Fibroblast of skin of scalp (primary cell): ENCODE measurements at regions not wholly inside any gene's neighbourhood (a gene's known extent, or its start where the extent isn't known, plus 50 kb on each side); places are given as distances from the start of the nearest gene placed in this dataset.
"Not testable (repeated sequence)": the region's sequence is repeated elsewhere in the genome, so short reads cannot be mapped to it uniquely, and the experiment has no call there.

Experiments
- DNase-seq: peaks from one replicate; pipeline ENCODE4 v3.0.0-alpha.2; 2013

DNA sequence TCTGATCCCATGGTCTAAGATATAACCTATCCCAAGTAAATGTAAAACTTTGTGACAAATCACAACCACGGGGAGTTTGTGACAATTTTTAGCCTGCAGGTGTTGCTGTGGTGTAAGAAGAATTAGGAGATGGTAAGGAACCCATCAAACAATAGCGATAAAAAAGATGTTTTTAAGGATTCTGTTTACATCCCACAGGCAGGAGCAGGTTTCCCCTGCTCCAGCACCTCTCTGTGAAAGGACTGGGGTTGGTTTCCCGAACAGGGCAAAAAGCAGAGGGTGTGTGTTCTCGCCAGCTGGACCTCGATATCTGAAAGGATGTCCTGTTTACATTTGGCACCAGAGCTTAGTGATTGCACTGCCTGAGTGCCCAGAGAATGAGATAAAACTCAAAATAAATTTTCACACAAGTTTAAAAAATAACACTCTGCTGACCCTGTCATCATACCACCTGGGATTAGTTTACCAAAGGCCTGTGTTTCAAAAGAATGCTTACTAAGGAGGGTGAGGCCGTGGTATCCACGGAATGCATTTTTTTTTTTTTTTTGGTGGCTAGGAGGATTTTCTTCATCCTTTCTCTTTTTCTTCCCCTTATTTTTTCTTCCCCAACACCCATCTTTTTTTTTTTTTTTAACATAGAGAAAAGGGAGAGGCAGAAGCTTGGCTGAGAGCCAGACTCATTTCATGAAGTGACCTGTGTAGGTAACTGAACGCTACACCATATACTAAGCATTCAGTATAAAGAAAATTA, 151.8 kb upstream of the DPH6 start:
- peak; percentile 62 for DNase-seq

- no peak for DNase-seq
Measured at GRCh38 chr15:35698331-35698730, 152.4 kb upstream of the DPH6 start.

DNA sequence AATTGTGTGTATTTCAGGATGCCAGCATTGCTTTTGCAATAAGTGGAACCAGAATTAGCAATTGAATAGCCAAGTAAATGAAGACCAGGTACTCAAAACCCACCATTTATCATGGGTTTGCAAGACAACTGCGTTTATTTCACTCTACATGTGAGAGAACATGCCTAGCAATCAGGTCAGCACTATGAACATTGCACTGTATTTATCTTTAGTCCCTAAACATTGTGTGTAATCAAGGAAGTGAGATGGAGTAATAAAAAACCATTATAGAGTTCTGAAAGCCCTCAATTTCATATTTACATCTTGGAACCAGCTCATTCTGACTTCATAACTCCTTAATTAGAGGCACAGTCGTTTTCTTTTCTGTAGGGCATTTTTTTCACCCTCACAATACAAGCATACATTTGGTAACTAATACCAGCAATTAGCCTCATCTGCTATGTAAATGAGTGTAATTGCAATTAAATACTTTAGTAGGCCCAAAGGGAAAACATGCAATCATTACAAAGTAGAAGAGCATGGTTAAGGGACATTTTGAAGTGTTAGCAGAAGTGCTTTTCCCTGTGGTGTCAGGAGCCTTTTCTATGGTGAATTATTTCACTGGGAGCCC, 153.1 kb upstream of the DPH6 start:
- no peak for DNase-seq

- not testable (repeated sequence) for DNase-seq
Measured at GRCh38 chr15:35700091-35700593, 154.2 kb upstream of the DPH6 start.

GRCh38 chr15:35701402-35702046, 155.6 kb upstream of the DPH6 start:
- DNase-seq, result no peak

GRCh38 chr15:35702946-35703495, 157.1 kb upstream of the DPH6 start:
- no peak for DNase-seq

DNA sequence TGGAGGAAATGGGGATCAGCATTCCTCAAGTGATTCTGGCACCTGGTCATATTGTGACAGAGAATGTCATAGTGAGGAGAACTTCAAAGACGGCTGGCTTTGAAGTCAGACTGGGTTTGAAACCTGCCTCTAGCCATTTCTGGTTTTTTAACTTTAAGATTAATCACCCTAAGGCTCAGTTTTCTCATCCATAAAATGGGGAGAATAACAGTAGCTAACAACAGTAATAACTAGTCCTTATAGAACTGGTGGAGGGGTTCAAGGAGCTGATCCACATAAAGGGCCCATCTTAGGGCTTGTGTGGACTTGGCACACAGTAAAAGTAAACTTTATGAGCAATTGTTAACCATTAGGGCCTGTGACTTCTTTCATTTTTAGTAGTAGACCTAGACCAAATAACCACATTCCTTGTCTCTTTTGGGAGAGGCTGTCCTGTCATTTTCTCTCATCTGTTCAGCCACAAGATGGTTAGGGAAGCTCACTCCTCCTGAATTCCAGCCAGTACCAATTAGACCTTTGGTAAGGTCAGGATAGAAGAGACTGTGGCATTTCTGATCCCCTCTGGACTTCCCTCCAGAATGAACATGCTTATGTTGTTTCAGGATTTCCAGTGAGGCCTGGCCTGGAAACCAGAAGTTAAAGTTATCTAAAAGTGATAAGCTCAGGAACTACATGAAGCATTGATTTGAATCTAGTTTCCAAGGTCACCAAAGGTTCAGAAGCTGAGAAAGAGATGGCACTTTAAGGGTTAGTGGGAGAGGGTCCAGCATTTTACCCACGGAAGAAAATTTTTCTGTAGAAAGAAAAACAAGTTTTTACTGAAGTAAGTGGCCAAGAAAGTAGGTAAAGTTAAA, 159.3 kb upstream of the DPH6 start:
- DNase-seq, result no peak

DNA sequence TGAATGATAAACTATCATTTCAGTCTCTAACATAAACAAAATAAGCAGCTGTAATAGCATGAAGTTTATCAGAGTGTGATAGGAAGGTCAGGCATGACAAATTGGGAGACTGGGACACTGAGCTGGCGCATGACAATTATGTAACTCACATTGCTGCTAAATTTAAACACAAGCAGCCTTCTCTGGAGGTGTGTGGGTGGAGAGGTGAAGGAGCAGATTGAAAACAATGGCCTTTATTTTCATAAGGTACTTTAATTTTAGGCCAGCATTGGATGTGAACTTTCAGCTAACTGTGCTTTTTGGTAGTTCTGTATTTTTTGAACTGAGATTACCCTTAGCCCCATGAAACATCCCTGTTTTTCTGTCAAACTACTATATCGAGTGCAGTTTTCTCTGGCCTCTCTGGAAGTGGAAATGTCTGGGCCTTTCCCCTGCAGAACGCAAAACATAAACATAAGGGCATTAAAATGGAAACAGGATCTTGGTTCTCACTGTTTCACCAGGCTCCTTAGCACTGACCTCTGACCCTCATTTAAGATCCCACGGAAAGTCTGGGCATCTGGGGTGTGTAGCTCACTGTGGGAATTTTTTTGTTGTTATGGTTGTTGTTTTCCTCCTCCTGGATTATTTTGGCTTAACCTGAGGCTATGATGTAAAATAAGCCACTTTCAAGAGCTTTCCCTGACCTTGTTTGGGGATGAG, 160.1 kb upstream of the DPH6 start:
- no peak for DNase-seq

- DNase-seq, result no peak
Measured at GRCh38 chr15:35712956-35713355, 167.0 kb upstream of the DPH6 start.

DNA sequence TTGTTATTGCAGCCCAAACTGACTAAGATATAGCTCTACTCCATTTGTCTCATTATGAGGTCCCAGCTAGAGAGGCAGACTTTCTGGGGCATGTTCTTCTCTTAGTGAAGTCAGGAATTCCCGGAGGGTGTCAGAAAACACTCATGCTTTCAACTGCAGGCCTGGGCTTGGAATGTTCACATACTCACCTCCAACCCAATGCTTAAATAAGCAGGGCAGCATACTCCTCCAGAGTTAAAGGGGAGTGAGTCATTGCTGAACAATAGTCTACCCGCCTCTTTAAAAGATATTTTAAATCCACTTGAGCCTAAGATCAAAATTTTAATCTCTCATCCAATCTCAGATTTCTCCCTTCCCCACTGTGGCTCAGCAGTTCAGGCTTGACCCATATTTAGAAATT, 167.8 kb upstream of the DPH6 start:
- DNase-seq, result peak; percentile 41

GRCh38 chr15:35717721-35718120, 171.8 kb upstream of the DPH6 start:
- DNase-seq, result no peak

DNA sequence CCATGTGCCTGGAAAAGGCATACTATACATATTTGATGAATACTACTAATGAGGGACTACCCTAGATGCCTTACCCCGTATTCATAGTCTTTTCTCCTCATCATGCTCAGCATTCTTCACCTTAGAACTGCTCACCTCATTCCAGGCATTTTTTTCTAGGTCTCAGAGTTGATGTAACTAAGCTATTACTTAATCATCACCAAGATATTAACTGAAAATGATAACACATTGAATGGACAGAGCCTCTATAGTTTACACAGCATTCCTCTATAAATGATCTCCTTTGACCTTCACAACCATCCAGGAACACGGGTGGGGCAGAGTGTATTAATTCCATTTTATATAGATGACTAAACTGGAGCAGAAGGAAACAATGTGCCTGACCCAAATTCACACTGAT, 174.1 kb upstream of the DPH6 start:
- peak; percentile 28 for DNase-seq

DNA sequence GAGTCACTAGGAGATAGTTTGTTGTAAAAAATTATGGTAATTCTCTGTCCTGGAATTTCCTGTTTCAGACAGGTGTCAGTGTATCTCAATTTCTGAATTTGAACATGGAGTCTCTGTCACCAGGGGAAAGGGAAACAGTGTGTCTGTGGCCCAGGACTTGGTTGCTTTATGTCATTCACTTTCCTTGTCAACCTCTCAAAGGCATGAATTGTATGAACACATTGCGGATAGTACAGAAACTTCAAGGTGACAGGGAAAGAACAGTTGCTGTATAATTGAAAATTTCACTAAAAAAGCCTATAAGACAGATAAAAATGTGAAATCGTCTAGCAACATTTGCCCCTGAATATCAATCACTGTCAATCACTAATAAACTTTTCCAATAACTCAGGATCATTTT, 175.0 kb upstream of the DPH6 start:
- DNase-seq, result no peak

GRCh38 chr15:35721751-35722150, 175.8 kb upstream of the DPH6 start:
- DNase-seq, result no peak

DNA sequence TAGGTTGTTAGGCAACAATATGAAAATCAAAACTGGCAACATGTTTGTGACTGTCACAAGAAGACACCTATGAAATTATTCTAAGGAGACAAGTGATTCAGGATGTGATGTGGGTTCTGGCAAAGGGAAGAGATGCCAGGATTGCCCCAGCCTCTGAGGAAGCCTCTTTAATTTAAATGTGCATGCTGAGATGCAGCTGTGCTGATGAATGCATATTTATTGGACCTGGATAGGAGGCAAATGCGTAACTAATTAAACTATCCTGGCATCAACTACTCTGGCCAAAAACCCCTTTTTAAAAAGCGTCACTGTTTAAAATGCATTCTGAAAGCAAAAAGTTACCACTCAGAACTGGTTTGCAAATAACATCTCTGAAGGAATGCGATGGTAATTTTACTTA, 176.5 kb upstream of the DPH6 start:
- no peak for DNase-seq

DNA sequence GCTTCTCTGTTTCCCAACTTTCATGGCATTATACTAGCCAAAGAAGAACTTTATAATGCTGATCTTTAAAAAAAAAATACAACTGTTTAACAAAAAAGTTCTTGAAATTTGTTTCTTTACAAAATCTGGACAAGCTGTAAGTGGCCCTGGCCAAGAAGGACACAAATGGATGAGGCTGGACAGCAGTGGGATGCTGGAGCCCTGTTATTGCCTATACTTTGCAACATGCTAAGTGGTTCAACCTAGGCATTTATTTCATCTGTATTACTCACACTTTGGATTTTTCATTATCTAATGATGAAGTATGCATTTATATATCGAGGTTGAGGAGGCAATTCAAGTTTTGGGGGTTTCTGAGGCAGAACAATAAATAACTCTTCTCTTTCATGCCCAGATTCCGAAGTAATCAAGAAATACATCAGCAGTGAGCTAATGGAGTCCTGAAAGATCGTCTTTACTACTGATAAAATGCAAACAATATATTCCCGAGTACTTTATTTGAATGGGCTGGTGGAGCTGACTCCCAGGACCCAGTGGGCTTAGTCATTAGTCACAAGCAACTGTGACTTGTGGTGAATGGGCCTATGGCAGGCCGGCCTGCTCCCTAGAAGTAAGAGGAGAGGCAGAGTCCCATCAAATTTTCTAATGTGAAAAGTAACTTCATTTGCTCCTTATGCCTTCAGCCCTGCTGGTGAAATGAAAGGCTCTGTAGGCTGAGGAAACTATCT, 177.3 kb upstream of the DPH6 start:
- DNase-seq, result peak; percentile 20

GRCh38 chr15:35723852-35724251, 177.9 kb upstream of the DPH6 start:
- peak; percentile 71 for DNase-seq

GRCh38 chr15:35724626-35725025, 178.7 kb upstream of the DPH6 start:
- DNase-seq, result peak; percentile 23

- peak; percentile 65 for DNase-seq
Measured at GRCh38 chr15:35725353-35725752, 179.4 kb upstream of the DPH6 start.

DNA sequence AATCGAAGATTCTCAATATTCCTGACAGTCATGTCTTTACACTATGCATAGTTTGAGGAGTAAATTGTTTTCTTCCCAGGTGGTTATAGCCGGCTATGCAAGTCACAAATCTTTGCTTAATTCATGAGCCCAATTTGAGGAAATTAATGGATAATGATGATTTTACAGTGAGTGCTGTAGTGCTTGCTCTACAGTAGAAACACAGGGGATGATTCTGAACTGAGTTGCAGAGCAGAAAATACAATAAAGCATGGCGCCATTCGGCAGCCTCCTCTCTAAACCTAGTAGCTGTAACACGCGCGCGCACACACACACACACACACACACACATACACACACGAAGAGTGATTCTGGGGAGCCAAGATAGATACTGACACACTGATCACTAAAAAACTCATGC, 181.7 kb upstream of the DPH6 start:
- no peak for DNase-seq
